ENCODE measurements at regions not wholly inside any gene's neighbourhood (a gene's known extent, or its start where the extent isn't known, plus 50 kb on each side); places are given as distances from the start of the nearest gene placed in this dataset.

DNA sequence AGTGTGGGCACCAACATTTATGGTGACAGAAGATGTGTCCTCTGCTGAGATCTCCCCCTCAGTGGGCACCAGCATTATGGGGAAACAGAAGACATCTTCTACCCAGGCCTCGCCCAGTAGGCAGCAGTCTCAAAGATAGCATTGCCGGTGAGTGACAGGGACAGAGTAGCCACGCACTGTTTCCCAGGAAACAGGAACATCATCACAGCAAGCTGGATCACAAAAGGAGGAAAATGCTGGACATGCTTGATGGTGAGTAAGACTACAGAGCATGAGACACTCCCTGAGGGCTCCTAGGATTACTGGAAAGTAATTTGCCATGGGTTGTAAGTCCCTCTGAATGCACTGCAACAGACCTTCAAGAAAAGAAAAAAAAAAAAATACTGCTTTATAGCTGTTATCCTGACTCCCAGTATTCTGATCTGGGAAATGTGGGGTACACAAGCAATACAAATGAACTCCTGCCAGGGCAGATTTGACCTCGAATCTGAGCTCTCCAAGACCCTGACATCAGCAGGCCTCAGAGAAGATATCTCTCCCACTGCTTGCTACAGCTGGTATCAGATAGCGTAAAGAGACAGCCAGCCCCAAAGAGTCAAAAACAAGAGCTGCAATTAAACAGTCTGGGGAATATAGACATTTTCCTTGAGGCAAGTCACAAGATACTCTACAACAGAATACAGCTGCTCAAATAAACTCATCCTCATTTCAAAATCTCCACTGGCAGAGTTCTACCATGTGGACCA is 180.4 kb downstream of the RBM26 start:
- Histone ChIP-seq H3K36me3 (ENCODE audit: control insufficient read depth, insufficient read depth, low read length) (no peaks in the 10 kb centered on the region), H3K27me3 (ENCODE audit: control insufficient read depth, insufficient read depth, low read length) (no peaks in the 10 kb centered on the region), H3K4me3 (ENCODE audit: low read depth, low read length) (no peak overlapping the region)
- DNase-seq (ENCODE audit: low read depth) (peak; percentile 91), FAIRE-seq (peak; percentile 86)
- TF ChIP-seq, protein P1, sequence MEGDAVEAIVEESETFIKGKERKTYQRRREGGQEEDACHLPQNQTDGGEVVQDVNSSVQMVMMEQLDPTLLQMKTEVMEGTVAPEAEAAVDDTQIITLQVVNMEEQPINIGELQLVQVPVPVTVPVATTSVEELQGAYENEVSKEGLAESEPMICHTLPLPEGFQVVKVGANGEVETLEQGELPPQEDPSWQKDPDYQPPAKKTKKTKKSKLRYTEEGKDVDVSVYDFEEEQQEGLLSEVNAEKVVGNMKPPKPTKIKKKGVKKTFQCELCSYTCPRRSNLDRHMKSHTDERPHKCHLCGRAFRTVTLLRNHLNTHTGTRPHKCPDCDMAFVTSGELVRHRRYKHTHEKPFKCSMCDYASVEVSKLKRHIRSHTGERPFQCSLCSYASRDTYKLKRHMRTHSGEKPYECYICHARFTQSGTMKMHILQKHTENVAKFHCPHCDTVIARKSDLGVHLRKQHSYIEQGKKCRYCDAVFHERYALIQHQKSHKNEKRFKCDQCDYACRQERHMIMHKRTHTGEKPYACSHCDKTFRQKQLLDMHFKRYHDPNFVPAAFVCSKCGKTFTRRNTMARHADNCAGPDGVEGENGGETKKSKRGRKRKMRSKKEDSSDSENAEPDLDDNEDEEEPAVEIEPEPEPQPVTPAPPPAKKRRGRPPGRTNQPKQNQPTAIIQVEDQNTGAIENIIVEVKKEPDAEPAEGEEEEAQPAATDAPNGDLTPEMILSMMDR (IDR thresholded peaks at IDR 0.05; ENCODE audit: insufficient read depth, low read length, severe bottlenecking) = no peak

DNA sequence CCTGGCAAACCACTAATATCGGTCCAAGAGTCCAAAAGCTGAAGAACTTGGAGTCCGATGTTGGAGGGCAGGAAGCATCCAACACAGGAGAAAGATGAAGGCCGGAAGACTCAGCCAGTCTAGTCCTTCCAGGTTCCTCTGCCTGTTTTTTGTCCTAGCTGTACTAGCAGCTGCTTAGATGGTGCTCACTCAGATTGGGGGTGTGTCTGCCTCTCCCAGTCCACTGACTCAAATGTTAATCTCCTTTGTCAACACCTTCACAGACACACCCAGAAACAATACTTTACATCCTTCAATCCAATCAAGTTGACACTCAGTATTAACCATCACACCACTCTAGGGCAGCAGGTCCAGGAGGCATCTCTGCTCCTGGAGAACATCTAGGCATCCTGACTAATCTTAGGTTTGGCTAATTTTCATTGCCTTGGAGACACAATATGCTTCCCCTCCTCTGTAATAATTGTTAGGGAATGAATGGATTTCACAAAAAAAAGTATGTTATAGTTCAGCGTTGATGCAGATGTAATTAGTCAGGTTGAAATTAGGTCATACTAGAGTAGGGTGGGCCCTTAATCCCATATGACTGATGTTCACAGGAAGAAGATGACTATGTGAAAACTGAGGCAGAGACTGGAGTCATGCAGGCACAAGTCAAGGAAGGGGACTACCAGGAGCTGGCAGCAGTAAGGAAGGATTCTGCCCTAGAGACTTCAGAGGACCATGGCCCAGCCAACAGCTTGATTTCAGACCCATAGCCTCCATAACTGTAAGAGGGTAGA is 183.4 kb downstream of the RBM26 start:
- H3K27me3 ChIP-seq (ENCODE audit: control insufficient read depth, insufficient read depth, low read length) = no peaks in the 10 kb centered on the region
- TF ChIP-seq, protein P1 (IDR thresholded peaks at IDR 0.05; ENCODE audit: insufficient read depth, low read length, severe bottlenecking) = no peak
- DNase-seq (ENCODE audit: low read depth) (peak; percentile 90), FAIRE-seq (no peak)
- no peak overlapping the region for H3K4me3 ChIP-seq (ENCODE audit: low read depth, low read length)
- no peaks in the 10 kb centered on the region for H3K36me3 ChIP-seq (ENCODE audit: control insufficient read depth, insufficient read depth, low read length)

DNA sequence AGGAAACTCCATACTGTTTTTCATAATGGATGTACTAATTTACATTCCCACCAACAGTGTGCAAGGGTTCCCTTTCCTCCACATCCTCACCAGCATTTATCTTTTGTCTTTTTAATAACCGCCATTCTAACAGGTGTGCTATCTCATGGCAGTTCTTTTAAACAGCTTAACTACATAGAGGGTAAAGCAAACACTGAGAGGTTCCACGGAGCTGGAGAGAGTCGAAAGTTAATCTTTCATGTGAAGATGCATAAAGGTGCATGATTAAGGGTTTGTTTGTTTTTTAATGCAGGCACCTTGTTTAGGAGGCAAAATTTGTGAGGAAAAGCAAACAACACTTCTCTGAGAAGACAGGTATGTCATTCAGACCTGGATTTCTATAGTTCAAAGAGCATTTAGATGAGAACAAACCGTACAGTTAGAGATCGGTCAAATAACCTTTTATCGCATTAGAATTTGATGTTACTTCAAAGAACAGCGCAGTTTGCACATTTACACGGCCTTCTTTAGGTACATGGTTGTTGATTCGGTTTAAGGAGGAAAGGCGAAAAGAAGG is 193.9 kb downstream of the RBM26 start:
- FAIRE-seq (no peak), DNase-seq (ENCODE audit: low read depth) (no peak)
- Histone ChIP-seq H3K4me3 (ENCODE audit: low read depth, low read length) (no peak overlapping the region), H3K27me3 (ENCODE audit: control insufficient read depth, insufficient read depth, low read length) (peaks cover 5% of the 10 kb centered on the region), H3K36me3 (ENCODE audit: control insufficient read depth, insufficient read depth, low read length) (no peaks in the 10 kb centered on the region)
- TF ChIP-seq, protein P1 (IDR thresholded peaks at IDR 0.05; ENCODE audit: insufficient read depth, low read length, severe bottlenecking) = no peak

DNA sequence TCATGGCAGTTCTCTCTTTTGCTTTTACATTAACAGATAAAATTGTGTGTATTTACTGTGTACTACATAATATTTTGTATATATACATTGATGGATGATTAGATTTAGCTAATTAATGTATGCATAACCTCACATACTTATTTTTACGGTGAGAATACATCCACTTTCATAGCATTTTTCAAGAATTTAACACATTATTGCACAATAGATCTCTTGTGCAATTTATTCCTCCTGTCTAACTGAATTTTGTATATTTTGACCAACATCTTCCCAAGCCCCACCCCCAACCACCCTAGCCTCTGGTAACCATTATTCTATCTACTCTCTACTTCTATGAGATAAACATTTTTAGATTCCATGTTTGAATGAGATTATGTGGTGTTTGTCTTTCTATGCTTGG is 194.7 kb downstream of the RBM26 start:
- no peak for FAIRE-seq

DNA sequence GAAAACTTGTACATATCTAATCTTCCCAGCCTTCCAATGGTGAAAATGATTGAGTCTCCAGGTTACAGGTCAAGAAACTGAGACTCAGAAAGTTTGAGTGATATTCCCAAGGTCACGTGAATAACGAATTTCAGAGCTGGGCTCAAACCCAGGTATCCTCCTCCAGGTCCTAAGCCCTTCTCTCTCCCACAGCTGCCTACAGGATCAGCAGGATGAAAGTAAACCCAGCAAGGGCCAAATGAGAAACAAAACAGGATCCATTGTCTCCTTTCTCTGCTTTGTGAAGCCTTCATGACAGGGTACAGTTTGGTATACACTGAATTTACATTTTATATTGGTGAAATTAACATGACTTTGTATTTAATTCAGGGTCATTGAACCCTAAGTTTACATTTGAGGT is 208.1 kb downstream of the RBM26 start:
- no peak overlapping the region for H3K4me3 ChIP-seq (ENCODE audit: low read depth, low read length)
- FAIRE-seq (no peak), DNase-seq (ENCODE audit: low read depth) (no peak)
- TF ChIP-seq, protein P1 (IDR thresholded peaks at IDR 0.05; ENCODE audit: insufficient read depth, low read length, severe bottlenecking) = no peak
- no peaks in the 10 kb centered on the region for H3K36me3 ChIP-seq (ENCODE audit: control insufficient read depth, insufficient read depth, low read length)
- H3K27me3 ChIP-seq (ENCODE audit: control insufficient read depth, insufficient read depth, low read length) = no peaks in the 10 kb centered on the region

More for the DNA sequence above, 194.7 kb downstream of the RBM26 start:
- TF ChIP-seq, protein P1 (IDR thresholded peaks at IDR 0.05; ENCODE audit: insufficient read depth, low read length, severe bottlenecking) = no peak
- no peak for DNase-seq (ENCODE audit: low read depth)
- Histone ChIP-seq H3K36me3 (ENCODE audit: control insufficient read depth, insufficient read depth, low read length) (no peaks in the 10 kb centered on the region), H3K4me3 (ENCODE audit: low read depth, low read length) (no peak overlapping the region), H3K27me3 (ENCODE audit: control insufficient read depth, insufficient read depth, low read length) (peaks cover 2% of the 10 kb centered on the region)

All from bronchial epithelial cell (primary cell).